Natural killer cell treated with Interleukin-12 subunit alpha and Interleukin-12 subunit beta and Interleukin-15 and Interleukin-18, amount 100 ng/mL, for 72 hours (primary cell): ENCODE measurements at regions not wholly inside any gene's neighbourhood (a gene's known extent, or its start where the extent isn't known, plus 50 kb on each side); places are given as distances from the start of the nearest gene placed in this dataset.

Experiments
- ATAC-seq, 2 donors: fragments of 150-1000 bp; cut with Tn5 transposase in 1 of 2; sonication (Bioruptor Pico), chemical (Tn5 transposase) in 1 of 2; 2 replicates each; pipeline ENCODE4 v1.10.0; 2021
- DNase-seq: peaks from one replicate; pipeline ENCODE4 v3.0.0; 2022; ENCODE audit warnings: low spot score
- H3K27ac Mint-ChIP-seq, 2 donors: 1 replicate in 1 of 2; 2 replicates in 1 of 2; pipeline ENCODE4 v1.8.0; 2022; ENCODE audit warnings: mixed read lengths in 2 of 2, mild to moderate bottlenecking in 1 of 2, moderate library complexity in 1 of 2
- H3K27me3 Mint-ChIP-seq, 2 donors: 1 replicate in 1 of 2; 2 replicates in 1 of 2; pipeline ENCODE4 v1.8.0; 2022; ENCODE audit warnings: mixed read lengths in 2 of 2
- H3K36me3 Mint-ChIP-seq: one replicate; pipeline ENCODE4 v1.8.0; 2022; ENCODE audit warnings: mixed read lengths
- H3K4me1 Mint-ChIP-seq, 2 donors: 1 replicate in 1 of 2; 2 replicates in 1 of 2; pipeline ENCODE4 v1.8.0; 2022; ENCODE audit warnings: low read depth in 2 of 2, mixed read lengths in 2 of 2, mild to moderate bottlenecking in 1 of 2
- H3K4me3 Mint-ChIP-seq: one replicate; pipeline ENCODE4 v1.8.0; 2022; ENCODE audit warnings: mixed read lengths
- H3K9me3 Mint-ChIP-seq: 2 replicates; pipeline ENCODE4 v1.8.0; 2022; ENCODE audit warnings: mixed read lengths

- peaks cover 35% of the 10 kb centered on the region for H3K9me3 Mint-ChIP-seq
- ATAC-seq = no peak
Observed at GRCh38 chr9:23380821-23381220, 445.2 kb downstream of the ELAVL2 start.

GRCh38 chr9:23382418-23382817 lies 443.6 kb downstream of the ELAVL2 start:
- Mint-ChIP-seq H3K9me3 (peaks cover 31% of the 10 kb centered on the region), H3K36me3 (peaks cover 12% of the 10 kb centered on the region), H3K27me3 (no peaks in the 10 kb centered on the region), H3K4me3 (no peak overlapping the region), H3K27ac (no peak overlapping the region), H3K4me1 (no peaks in the 10 kb centered on the region)
- no peak for DNase-seq
- no peak for ATAC-seq

More at GRCh38 chr9:23380821-23381220, 445.2 kb downstream of the ELAVL2 start:
- Mint-ChIP-seq H3K27me3 (no peaks in the 10 kb centered on the region), H3K27ac (no peak overlapping the region), H3K36me3 (peaks cover 12% of the 10 kb centered on the region), H3K4me1 (no peaks in the 10 kb centered on the region), H3K4me3 (no peak overlapping the region)
- no peak for DNase-seq

GRCh38 chr9:23394189-23394588 lies 431.9 kb downstream of the ELAVL2 start:
- no peaks in the 10 kb centered on the region for H3K27me3 Mint-ChIP-seq
- no peaks in the 10 kb centered on the region for H3K4me1 Mint-ChIP-seq
- no peak overlapping the region for H3K4me3 Mint-ChIP-seq
- H3K9me3 Mint-ChIP-seq = peaks cover 28% of the 10 kb centered on the region
- H3K36me3 Mint-ChIP-seq = peaks cover 11% of the 10 kb centered on the region
- DNase-seq (no peak), ATAC-seq (no peak)
- H3K27ac Mint-ChIP-seq = no peak overlapping the region

- H3K36me3 Mint-ChIP-seq = no peaks in the 10 kb centered on the region
- no peak overlapping the region for H3K4me3 Mint-ChIP-seq
- H3K9me3 Mint-ChIP-seq = peaks cover 14% of the 10 kb centered on the region
- DNase-seq (no peak), ATAC-seq (no peak)
- H3K27me3 Mint-ChIP-seq = no peaks in the 10 kb centered on the region
- H3K4me1 Mint-ChIP-seq = no peaks in the 10 kb centered on the region
- no peak overlapping the region for H3K27ac Mint-ChIP-seq
Observed at GRCh38 chr9:23408874-23409273, 417.2 kb downstream of the ELAVL2 start.

- ATAC-seq (no peak), DNase-seq (no peak)
- Mint-ChIP-seq H3K36me3 (no peaks in the 10 kb centered on the region), H3K27ac (no peak overlapping the region), H3K27me3 (no peaks in the 10 kb centered on the region), H3K4me3 (no peak overlapping the region), H3K9me3 (peaks cover 16% of the 10 kb centered on the region), H3K4me1 (no peaks in the 10 kb centered on the region)
Observed at GRCh38 chr9:23412046-23412445, 414.0 kb downstream of the ELAVL2 start.

GRCh38 chr9:23412458-23412857 lies 413.6 kb downstream of the ELAVL2 start:
- Mint-ChIP-seq H3K4me1 (no peaks in the 10 kb centered on the region), H3K27me3 (no peaks in the 10 kb centered on the region), H3K27ac (no peak overlapping the region), H3K4me3 (no peak overlapping the region), H3K36me3 (no peaks in the 10 kb centered on the region), H3K9me3 (peaks cover 16% of the 10 kb centered on the region)
- ATAC-seq (no peak), DNase-seq (no peak)

- no peak overlapping the region for H3K27ac Mint-ChIP-seq
- no peaks in the 10 kb centered on the region for H3K36me3 Mint-ChIP-seq
- no peak overlapping the region for H3K4me3 Mint-ChIP-seq
- no peak for ATAC-seq
- H3K4me1 Mint-ChIP-seq = no peaks in the 10 kb centered on the region
- H3K27me3 Mint-ChIP-seq = no peaks in the 10 kb centered on the region
- peaks cover 16% of the 10 kb centered on the region for H3K9me3 Mint-ChIP-seq
- DNase-seq = no peak
Observed at GRCh38 chr9:23413541-23413940, 412.5 kb downstream of the ELAVL2 start.

GRCh38 chr9:23423999-23424398 lies 402.0 kb downstream of the ELAVL2 start:
- H3K9me3 Mint-ChIP-seq = peaks cover 27% of the 10 kb centered on the region
- no peak overlapping the region for H3K27ac Mint-ChIP-seq
- H3K36me3 Mint-ChIP-seq = peaks cover 8% of the 10 kb centered on the region
- ATAC-seq (no peak), DNase-seq (no peak)
- H3K4me1 Mint-ChIP-seq = no peaks in the 10 kb centered on the region
- H3K27me3 Mint-ChIP-seq = no peaks in the 10 kb centered on the region
- H3K4me3 Mint-ChIP-seq = no peak overlapping the region

- Mint-ChIP-seq H3K27me3 (no peaks in the 10 kb centered on the region), H3K27ac (no peak overlapping the region)
Observed at GRCh38 chr9:23426144-23426543, 399.9 kb downstream of the ELAVL2 start.

GRCh38 chr9:23431459-23431858 lies 394.6 kb downstream of the ELAVL2 start:
- peaks cover 3% of the 10 kb centered on the region for H3K36me3 Mint-ChIP-seq
- H3K9me3 Mint-ChIP-seq = peaks cover 22% of the 10 kb centered on the region
- no peak overlapping the region for H3K27ac Mint-ChIP-seq
- H3K4me3 Mint-ChIP-seq = no peak overlapping the region
- no peaks in the 10 kb centered on the region for H3K27me3 Mint-ChIP-seq
- no peaks in the 10 kb centered on the region for H3K4me1 Mint-ChIP-seq
- ATAC-seq (no peak), DNase-seq (no peak)

More at GRCh38 chr9:23426144-23426543, 399.9 kb downstream of the ELAVL2 start:
- H3K9me3 Mint-ChIP-seq = peaks cover 22% of the 10 kb centered on the region
- no peak overlapping the region for H3K4me3 Mint-ChIP-seq
- ATAC-seq = no peak
- no peaks in the 10 kb centered on the region for H3K4me1 Mint-ChIP-seq
- peaks cover 4% of the 10 kb centered on the region for H3K36me3 Mint-ChIP-seq
- DNase-seq = no peak

- DNase-seq = no peak
- Mint-ChIP-seq H3K36me3 (no peaks in the 10 kb centered on the region), H3K4me1 (no peaks in the 10 kb centered on the region), H3K4me3 (no peak overlapping the region), H3K9me3 (peaks cover 16% of the 10 kb centered on the region), H3K27me3 (no peaks in the 10 kb centered on the region), H3K27ac (no peak overlapping the region)
- no peak for ATAC-seq
Observed at GRCh38 chr9:23434654-23435053, 391.4 kb downstream of the ELAVL2 start.

- Mint-ChIP-seq H3K27me3 (no peaks in the 10 kb centered on the region), H3K27ac (no peak overlapping the region), H3K4me3 (no peak overlapping the region), H3K9me3 (peaks cover 18% of the 10 kb centered on the region), H3K4me1 (no peaks in the 10 kb centered on the region), H3K36me3 (peaks cover 8% of the 10 kb centered on the region)
- DNase-seq = no peak
- no peak for ATAC-seq
Observed at GRCh38 chr9:23438299-23438907, 387.6 kb downstream of the ELAVL2 start.

- Mint-ChIP-seq H3K27ac (no peak overlapping the region), H3K4me3 (no peak overlapping the region), H3K4me1 (no peaks in the 10 kb centered on the region), H3K27me3 (no peaks in the 10 kb centered on the region), H3K9me3 (peaks cover 24% of the 10 kb centered on the region), H3K36me3 (peaks cover 8% of the 10 kb centered on the region)
- DNase-seq (no peak), ATAC-seq (no peak)
Observed at GRCh38 chr9:23441275-23441674, 384.8 kb downstream of the ELAVL2 start.

- Mint-ChIP-seq H3K9me3 (peaks cover 24% of the 10 kb centered on the region), H3K27me3 (no peaks in the 10 kb centered on the region)
Observed at GRCh38 chr9:23444658-23445057, 381.4 kb downstream of the ELAVL2 start.

GRCh38 chr9:23447166-23447565 lies 378.9 kb downstream of the ELAVL2 start:
- H3K27ac Mint-ChIP-seq = no peak overlapping the region
- no peaks in the 10 kb centered on the region for H3K4me1 Mint-ChIP-seq
- no peaks in the 10 kb centered on the region for H3K27me3 Mint-ChIP-seq
- no peak for DNase-seq
- no peak for ATAC-seq
- H3K4me3 Mint-ChIP-seq = no peak overlapping the region
- H3K9me3 Mint-ChIP-seq = peaks cover 24% of the 10 kb centered on the region
- H3K36me3 Mint-ChIP-seq = no peaks in the 10 kb centered on the region

More at GRCh38 chr9:23444658-23445057, 381.4 kb downstream of the ELAVL2 start:
- ATAC-seq (no peak), DNase-seq (no peak)
- Mint-ChIP-seq H3K4me3 (no peak overlapping the region), H3K36me3 (peaks cover 8% of the 10 kb centered on the region), H3K4me1 (no peaks in the 10 kb centered on the region), H3K27ac (no peak overlapping the region)
